ENCODE measurements at regions not wholly inside any gene's neighbourhood (a gene's known extent, or its start where the extent isn't known, plus 50 kb on each side); places are given as distances from the start of the nearest gene placed in this dataset.
A peak's percentile ranks its signal among the peaks of the same experiment; 100 is the strongest.
"Not testable (repeated sequence)": the region's sequence is repeated elsewhere in the genome, so short reads cannot be mapped to it uniquely, and the experiment has no call there.

DNA sequence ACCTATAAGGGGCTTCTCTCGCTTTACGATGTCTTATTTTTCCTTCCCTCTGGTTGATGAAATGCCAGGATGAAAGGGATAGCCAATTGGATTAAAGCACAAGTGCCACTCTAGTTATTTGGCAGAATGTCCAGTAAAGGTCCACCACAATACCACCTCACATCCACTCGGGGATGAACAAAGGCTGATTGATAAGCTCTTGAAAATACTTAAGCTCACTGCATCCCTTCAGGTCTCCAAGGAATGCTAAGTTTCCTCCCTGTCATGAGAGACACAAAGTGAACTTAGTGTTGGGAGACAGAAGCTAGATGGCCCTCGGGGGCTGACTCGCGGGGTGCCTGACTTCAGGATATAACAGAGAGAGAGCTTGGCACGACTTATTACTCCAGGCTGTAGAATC is 185.9 kb upstream of the ZNF644 start:
- H3K27me3 Mint-ChIP-seq; H3K9me3 Mint-ChIP-seq; H3K4me1 Mint-ChIP-seq (ENCODE audit: unreplicated experiment); DNase-seq (ENCODE audit: extremely low spot score, unreplicated experiment); H3K4me3 Mint-ChIP-seq; H3K27ac Mint-ChIP-seq; H3K36me3 Mint-ChIP-seq: not testable (repeated sequence)

GRCh38 chr1:91204150-91204549 is 182.3 kb upstream of the ZNF644 start:
- H3K4me1 Mint-ChIP-seq (ENCODE audit: unreplicated experiment); DNase-seq (ENCODE audit: extremely low spot score, unreplicated experiment); H3K27ac Mint-ChIP-seq; H3K36me3 Mint-ChIP-seq; H3K9me3 Mint-ChIP-seq; H3K27me3 Mint-ChIP-seq; H3K4me3 Mint-ChIP-seq: not testable (repeated sequence)

DNA sequence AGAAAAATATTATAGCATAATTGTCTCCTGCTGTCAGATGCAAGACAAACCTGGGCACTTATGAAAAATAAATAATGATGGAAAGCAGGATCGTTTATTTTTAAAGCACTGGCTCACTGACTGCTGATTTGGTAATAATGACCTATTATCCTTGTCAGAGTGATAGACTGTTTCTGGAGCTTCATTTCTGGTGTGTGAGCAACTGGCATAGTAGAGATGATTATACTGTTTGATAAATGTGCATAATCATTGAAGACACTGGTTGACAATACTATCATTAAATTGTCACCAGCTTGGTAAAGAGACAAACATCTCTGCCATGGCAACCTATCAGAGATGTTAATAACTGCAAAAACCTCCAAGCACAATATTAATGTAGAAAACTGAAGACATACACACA is 179.9 kb upstream of the ZNF644 start:
- TF ChIP-seq CTCF (conservative IDR thresholded peaks at IDR 0.05), result no peak
- Mint-ChIP-seq H3K36me3 (no peaks in the 10 kb centered on the region), H3K9me3 (no peaks in the 10 kb centered on the region), H3K4me3 (peak overlapping the region; percentile 15), H3K27me3 (no peaks in the 10 kb centered on the region), H3K4me1 (ENCODE audit: unreplicated experiment) (no peaks in the 10 kb centered on the region), H3K27ac (no peak overlapping the region)
- DNase-seq (ENCODE audit: extremely low spot score, unreplicated experiment), result no peak

- Mint-ChIP-seq H3K4me1 (ENCODE audit: unreplicated experiment) (no peaks in the 10 kb centered on the region), H3K4me3 (no peak overlapping the region), H3K36me3 (no peaks in the 10 kb centered on the region), H3K27ac (no peak overlapping the region), H3K9me3 (no peaks in the 10 kb centered on the region), H3K27me3 (no peaks in the 10 kb centered on the region)
- no peak for TF ChIP-seq CTCF (conservative IDR thresholded peaks at IDR 0.05)
- no peak for DNase-seq (ENCODE audit: extremely low spot score, unreplicated experiment)
These were observed 179.3 kb upstream of the ZNF644 start for GRCh38 chr1:91201176-91201575.

DNA sequence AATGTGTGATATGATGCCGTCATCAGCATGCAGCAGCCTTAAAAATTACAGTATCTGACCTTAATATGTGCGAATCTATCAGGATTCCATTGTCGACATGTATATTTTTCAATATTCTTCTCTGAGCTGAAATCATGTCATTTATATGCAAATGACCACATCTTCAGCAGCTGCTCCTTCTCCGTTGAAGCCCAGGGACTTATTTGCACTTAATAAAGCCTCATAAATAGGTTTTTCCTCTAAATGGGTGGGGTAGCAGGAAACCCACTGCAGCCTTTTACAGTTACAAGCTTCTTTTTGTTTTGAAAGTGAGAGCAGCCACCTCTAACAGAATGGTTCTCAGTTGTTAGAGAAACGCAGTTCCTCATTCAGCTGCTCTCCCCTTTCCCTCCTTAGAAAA is 178.8 kb upstream of the ZNF644 start:
- Mint-ChIP-seq H3K27ac (no peak overlapping the region), H3K4me3 (no peak overlapping the region), H3K36me3 (no peaks in the 10 kb centered on the region), H3K9me3 (no peaks in the 10 kb centered on the region), H3K27me3 (no peaks in the 10 kb centered on the region), H3K4me1 (ENCODE audit: unreplicated experiment) (no peaks in the 10 kb centered on the region)
- no peak for TF ChIP-seq CTCF (conservative IDR thresholded peaks at IDR 0.05)
- no peak for DNase-seq (ENCODE audit: extremely low spot score, unreplicated experiment)

DNA sequence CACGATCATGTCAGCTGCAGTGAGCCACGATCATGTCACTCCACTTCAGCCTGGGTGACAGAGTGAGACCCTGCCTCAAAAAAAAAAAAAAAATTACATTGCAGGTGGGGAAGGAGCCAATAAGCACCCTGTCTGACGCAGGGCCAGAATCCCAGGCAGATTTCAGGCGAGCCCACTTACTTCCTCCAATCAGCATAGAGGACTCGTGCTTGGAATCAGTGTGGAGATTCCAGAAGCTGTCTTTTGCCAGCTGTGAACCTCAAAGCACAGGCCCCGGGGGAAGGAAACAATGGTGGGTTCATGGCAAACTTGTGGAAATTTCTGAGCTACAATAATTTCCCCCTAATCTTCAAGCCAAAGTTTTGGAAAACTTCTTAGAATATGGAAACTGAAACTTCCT is 178.2 kb upstream of the ZNF644 start:
- DNase-seq (ENCODE audit: extremely low spot score, unreplicated experiment), result no peak
- no peaks in the 10 kb centered on the region for H3K9me3 Mint-ChIP-seq
- no peaks in the 10 kb centered on the region for H3K4me1 Mint-ChIP-seq (ENCODE audit: unreplicated experiment)
- no peaks in the 10 kb centered on the region for H3K36me3 Mint-ChIP-seq
- H3K27ac Mint-ChIP-seq, result no peak overlapping the region
- no peak overlapping the region for H3K4me3 Mint-ChIP-seq
- TF ChIP-seq CTCF (conservative IDR thresholded peaks at IDR 0.05), result no peak
- no peaks in the 10 kb centered on the region for H3K27me3 Mint-ChIP-seq

GRCh38 chr1:91190996-91191395 is 169.2 kb upstream of the ZNF644 start:
- DNase-seq (ENCODE audit: extremely low spot score, unreplicated experiment), result no peak
- Mint-ChIP-seq H3K27me3 (peaks cover 14% of the 10 kb centered on the region), H3K36me3 (no peaks in the 10 kb centered on the region), H3K9me3 (peaks cover 4% of the 10 kb centered on the region), H3K4me3 (no peak overlapping the region), H3K4me1 (ENCODE audit: unreplicated experiment) (no peaks in the 10 kb centered on the region), H3K27ac (no peak overlapping the region)
- no peak for TF ChIP-seq CTCF (conservative IDR thresholded peaks at IDR 0.05)

Measured in type B pancreatic cell (in vitro differentiated cells).